OCI-LY1 (cell line): ENCODE measurements at regions not wholly inside any gene's neighbourhood (a gene's known extent, or its start where the extent isn't known, plus 50 kb on each side); places are given as distances from the start of the nearest gene placed in this dataset.
A peak's percentile ranks its signal among the peaks of the same experiment; 100 is the strongest.

Source experiments
- H2AFZ ChIP-seq: fragments of 200-600 bp; sonication (generic), shearing (Covaris generic); 2 replicates; pipeline ENCODE4 v1.6.0; 2014; ENCODE audit warnings: antibody characterized with exemption, mild to moderate bottlenecking, low read length
- H3F3A ChIP-seq: fragments of 200-600 bp; sonication (generic), shearing (Covaris generic); 2 replicates; pipeline ENCODE4 v1.6.0; 2014; ENCODE audit warnings: mild to moderate bottlenecking, antibody characterized with exemption, low read length, moderate library complexity; ENCODE audit not compliant: insufficient read depth
- H3K27ac ChIP-seq: fragments of 200-600 bp; sonication (generic); 2 replicates; pipeline ENCODE4 v1.5.1; 2014; ENCODE audit warnings: low read length, mixed run types, mild to moderate bottlenecking, low read depth; ENCODE audit not compliant: poor library complexity, severe bottlenecking
- H3K27me3 ChIP-seq: fragments of 200-600 bp; sonication (generic); 2 replicates; pipeline ENCODE4 v1.6.0; 2014; ENCODE audit warnings: antibody characterized with exemption, mild to moderate bottlenecking, low read length, moderate library complexity; ENCODE audit not compliant: insufficient read depth
- H3K36me3 ChIP-seq: fragments of 200-600 bp; sonication (generic); 2 replicates; pipeline ENCODE4 v1.6.1; 2014; ENCODE audit warnings: mild to moderate bottlenecking, antibody characterized with exemption, low read length, moderate library complexity, mixed read lengths; ENCODE audit not compliant: insufficient read depth
- H3K4me1 ChIP-seq: fragments of 200-600 bp; sonication (generic); 2 replicates; pipeline ENCODE4 v1.5.1; 2014; ENCODE audit warnings: mild to moderate bottlenecking, low read length, moderate library complexity; ENCODE audit not compliant: insufficient read depth, severe bottlenecking
- H3K4me2 ChIP-seq: fragments of 200-600 bp; sonication (generic), shearing (Covaris generic); 2 replicates; pipeline ENCODE4 v1.6.1; 2014; ENCODE audit warnings: low read length
- H3K4me3 ChIP-seq: fragments of 200-600 bp; sonication (generic); 2 replicates; pipeline ENCODE4 v1.5.1; 2014; ENCODE audit warnings: low read length, low read depth, mild to moderate bottlenecking, mixed read lengths; ENCODE audit not compliant: poor library complexity, severe bottlenecking
- H3K79me2 ChIP-seq: fragments of 200-600 bp; shearing (Covaris generic); 2 replicates; pipeline ENCODE4 v1.6.1; 2016; ENCODE audit warnings: mixed run types, low read length, mixed read lengths; ENCODE audit not compliant: insufficient read depth
- H3K9ac ChIP-seq: fragments of 200-600 bp; sonication (generic), shearing (Covaris generic); 2 replicates; pipeline ENCODE4 v1.6.1; 2014; ENCODE audit warnings: mild to moderate bottlenecking, low read length, mixed read lengths
- H3K9me2 ChIP-seq: fragments of 200-600 bp; sonication (generic), shearing (Covaris generic); 2 replicates; pipeline ENCODE4 v1.6.1; 2014; ENCODE audit warnings: low read depth, mild to moderate bottlenecking, low read length, mixed read lengths
- H3K9me3 ChIP-seq: fragments of 200-600 bp; shearing (Covaris generic); 2 replicates; pipeline ENCODE4 v1.6.1; 2014; ENCODE audit warnings: low read length, mixed read lengths
- H4K20me1 ChIP-seq: fragments of 200-600 bp; sonication (generic), shearing (Covaris generic); 2 replicates; pipeline ENCODE4 v1.6.0; 2016; ENCODE audit warnings: mild to moderate bottlenecking, low read length; ENCODE audit not compliant: insufficient read depth
- CTCF ChIP-seq: fragments of 200-600 bp; sonication (generic), shearing (Covaris generic); IDR thresholded peaks from 2 replicates; pipeline ENCODE4 v1.5.1; 2017; ENCODE audit warnings: mild to moderate bottlenecking, antibody characterized with exemption, low read length, moderate library complexity, mixed read lengths
- EZH2 ChIP-seq: fragments of 200-600 bp; sonication (generic), shearing (Covaris generic); IDR thresholded peaks from 2 replicates; pipeline ENCODE4 v1.8.0; 2017; ENCODE audit warnings: borderline replicate concordance, mixed run types, mild to moderate bottlenecking, antibody characterized with exemption, low read length, moderate library complexity, mixed read lengths

GRCh38 chr5:75886706-75887105, 169.5 kb upstream of the POC5 start:
- Histone ChIP-seq H3K9me3 (no peaks in the 10 kb centered on the region), H4K20me1 (no peaks in the 10 kb centered on the region), H3K79me2 (no peaks in the 10 kb centered on the region), H3K4me2 (no peak overlapping the region), H3K27me3 (no peaks in the 10 kb centered on the region), H3F3A (no peaks in the 10 kb centered on the region), H3K9ac (no peak overlapping the region), H3K4me3 (no peak overlapping the region), H3K9me2 (no peaks in the 10 kb centered on the region), H3K27ac (no peak overlapping the region), H2AFZ (no peak overlapping the region), H3K4me1 (no peaks in the 10 kb centered on the region), H3K36me3 (no peaks in the 10 kb centered on the region)
- TF ChIP-seq EZH2 (no peak), CTCF (no peak)

- TF ChIP-seq CTCF (peak; percentile 29; the same call in 1 of the 2 replicates), EZH2 (no peak)
- no peaks in the 10 kb centered on the region for H3K27me3 ChIP-seq
- H3K9me2 ChIP-seq = no peaks in the 10 kb centered on the region
- H4K20me1 ChIP-seq = no peaks in the 10 kb centered on the region
- H3K4me3 ChIP-seq = no peak overlapping the region
- no peak overlapping the region for H3K27ac ChIP-seq
- no peak overlapping the region for H3K9ac ChIP-seq
- H3K4me1 ChIP-seq = no peaks in the 10 kb centered on the region
- H3F3A ChIP-seq = no peaks in the 10 kb centered on the region
- no peaks in the 10 kb centered on the region for H3K36me3 ChIP-seq
- H2AFZ ChIP-seq = no peak overlapping the region
- no peaks in the 10 kb centered on the region for H3K79me2 ChIP-seq
- H3K9me3 ChIP-seq = no peaks in the 10 kb centered on the region
- no peak overlapping the region for H3K4me2 ChIP-seq
Measured at GRCh38 chr5:75885849-75886596, 168.8 kb upstream of the POC5 start.

- no peak overlapping the region for H3K4me3 ChIP-seq
- no peaks in the 10 kb centered on the region for H3K79me2 ChIP-seq
- no peaks in the 10 kb centered on the region for H3K9me2 ChIP-seq
- H3K4me1 ChIP-seq = no peaks in the 10 kb centered on the region
- H3K9me3 ChIP-seq = no peaks in the 10 kb centered on the region
- no peaks in the 10 kb centered on the region for H4K20me1 ChIP-seq
- no peaks in the 10 kb centered on the region for H3K27me3 ChIP-seq
- TF ChIP-seq CTCF (no peak), EZH2 (no peak)
- H3F3A ChIP-seq = no peaks in the 10 kb centered on the region
- no peak overlapping the region for H3K9ac ChIP-seq
- H3K36me3 ChIP-seq = no peaks in the 10 kb centered on the region
- H3K27ac ChIP-seq = no peak overlapping the region
- H3K4me2 ChIP-seq = no peak overlapping the region
- no peak overlapping the region for H2AFZ ChIP-seq
Measured at GRCh38 chr5:75885321-75885720, 168.1 kb upstream of the POC5 start.
